ENCODE measurements at regions not wholly inside any gene's neighbourhood (a gene's known extent, or its start where the extent isn't known, plus 50 kb on each side); places are given as distances from the start of the nearest gene placed in this dataset.

GRCh38 chr12:126093908-126094307 lies 1028.7 kb downstream of the AACS start:
- peaks cover 0 to 7% of the 10 kb centered on the region in 2 donors for H3K9me3 ChIP-seq (ENCODE audit: control insufficient read depth in 2 of 2, insufficient read depth in 1 of 2, low read length in 1 of 2)
- no peak for DNase-seq (ENCODE audit: low read depth in 6 of 9, low spot score in 9 of 9)
- no peaks in the 10 kb centered on the region for H3K4me1 ChIP-seq (ENCODE audit: control insufficient read depth in 2 of 2, insufficient read depth in 2 of 2, low read length in 2 of 2)
- H3K4me3 ChIP-seq (ENCODE audit: low read length in 2 of 2): no peak overlapping the region
- H3K27ac ChIP-seq (ENCODE audit: low read depth in 1 of 2, low read length in 1 of 2): no peak overlapping the region
- H3K36me3 ChIP-seq (ENCODE audit: control insufficient read depth in 2 of 2, insufficient read depth in 2 of 2, low read length in 1 of 2): no peaks in the 10 kb centered on the region
- H3K27me3 ChIP-seq (ENCODE audit: control insufficient read depth in 2 of 2, insufficient read depth in 1 of 2, low read length in 1 of 2): no peaks in the 10 kb centered on the region
- whole genome bisulfite sequencing: 84% methylated on average over 1 of the region's 1 CpG

GRCh38 chr12:126095748-126096510 lies 1030.7 kb downstream of the AACS start:
- DNase-seq (ENCODE audit: low read depth in 6 of 9, low spot score in 9 of 9): no peak
- H3K9me3 ChIP-seq (ENCODE audit: control insufficient read depth in 2 of 2, insufficient read depth in 1 of 2, low read length in 1 of 2): peaks cover 0 to under 1% of the 10 kb centered on the region in 2 donors
- no peak overlapping the region for H3K27ac ChIP-seq (ENCODE audit: low read depth in 1 of 2, low read length in 1 of 2)
- H3K4me3 ChIP-seq (ENCODE audit: low read length in 2 of 2): no peak overlapping the region
- no peaks in the 10 kb centered on the region for H3K27me3 ChIP-seq (ENCODE audit: control insufficient read depth in 2 of 2, insufficient read depth in 1 of 2, low read length in 1 of 2)
- H3K4me1 ChIP-seq (ENCODE audit: control insufficient read depth in 2 of 2, insufficient read depth in 2 of 2, low read length in 2 of 2): no peaks in the 10 kb centered on the region
- no peaks in the 10 kb centered on the region for H3K36me3 ChIP-seq (ENCODE audit: control insufficient read depth in 2 of 2, insufficient read depth in 2 of 2, low read length in 1 of 2)
- 91% methylated on average over 3 of the region's 3 CpGs for WGBS

- whole genome bisulfite sequencing: 73% methylated on average over 4 of the region's 4 CpGs
- no peak for DNase-seq (ENCODE audit: low read depth in 6 of 9, low spot score in 9 of 9)
- Histone ChIP-seq H3K4me3 (ENCODE audit: low read length in 2 of 2) (no peak overlapping the region), H3K9me3 (ENCODE audit: control insufficient read depth in 2 of 2, insufficient read depth in 1 of 2, low read length in 1 of 2) (no peaks in the 10 kb centered on the region), H3K4me1 (ENCODE audit: control insufficient read depth in 2 of 2, insufficient read depth in 2 of 2, low read length in 2 of 2) (no peaks in the 10 kb centered on the region), H3K27ac (ENCODE audit: low read depth in 1 of 2, low read length in 1 of 2) (no peak overlapping the region), H3K27me3 (ENCODE audit: control insufficient read depth in 2 of 2, insufficient read depth in 1 of 2, low read length in 1 of 2) (no peaks in the 10 kb centered on the region), H3K36me3 (ENCODE audit: control insufficient read depth in 2 of 2, insufficient read depth in 2 of 2, low read length in 1 of 2) (no peaks in the 10 kb centered on the region)
Measured at GRCh38 chr12:126106706-126107105, 1041.5 kb downstream of the AACS start.

GRCh38 chr12:126107659-126108058 lies 1042.4 kb downstream of the AACS start:
- no peaks in the 10 kb centered on the region for H3K27me3 ChIP-seq (ENCODE audit: control insufficient read depth in 2 of 2, insufficient read depth in 1 of 2, low read length in 1 of 2)
- H3K9me3 ChIP-seq (ENCODE audit: control insufficient read depth in 2 of 2, insufficient read depth in 1 of 2, low read length in 1 of 2): no peaks in the 10 kb centered on the region
- no peaks in the 10 kb centered on the region for H3K4me1 ChIP-seq (ENCODE audit: control insufficient read depth in 2 of 2, insufficient read depth in 2 of 2, low read length in 2 of 2)
- no peak overlapping the region for H3K4me3 ChIP-seq (ENCODE audit: low read length in 2 of 2)
- DNase-seq (ENCODE audit: low read depth in 6 of 9, low spot score in 9 of 9): no peak
- H3K36me3 ChIP-seq (ENCODE audit: control insufficient read depth in 2 of 2, insufficient read depth in 2 of 2, low read length in 1 of 2): no peaks in the 10 kb centered on the region
- H3K27ac ChIP-seq (ENCODE audit: low read depth in 1 of 2, low read length in 1 of 2): no peak overlapping the region
- 72% methylated on average over 13 of the region's 13 CpGs for WGBS

- no peak overlapping the region for H3K27ac ChIP-seq (ENCODE audit: low read depth in 1 of 2, low read length in 1 of 2)
- H3K4me1 ChIP-seq (ENCODE audit: control insufficient read depth in 2 of 2, insufficient read depth in 2 of 2, low read length in 2 of 2): no peaks in the 10 kb centered on the region
- no peak overlapping the region for H3K4me3 ChIP-seq (ENCODE audit: low read length in 2 of 2)
- no peaks in the 10 kb centered on the region for H3K36me3 ChIP-seq (ENCODE audit: control insufficient read depth in 2 of 2, insufficient read depth in 2 of 2, low read length in 1 of 2)
- no peaks in the 10 kb centered on the region for H3K27me3 ChIP-seq (ENCODE audit: control insufficient read depth in 2 of 2, insufficient read depth in 1 of 2, low read length in 1 of 2)
- WGBS: 62% methylated on average over 3 of the region's 3 CpGs
- DNase-seq (ENCODE audit: low read depth in 6 of 9, low spot score in 9 of 9): no peak
- H3K9me3 ChIP-seq (ENCODE audit: control insufficient read depth in 2 of 2, insufficient read depth in 1 of 2, low read length in 1 of 2): no peaks in the 10 kb centered on the region
Measured at GRCh38 chr12:126108247-126108646, 1043.0 kb downstream of the AACS start.

- WGBS: 94% methylated on average over 1 of the region's 1 CpG
Measured at GRCh38 chr12:126112141-126112540, 1046.9 kb downstream of the AACS start.

GRCh38 chr12:126112849-126113248 lies 1047.6 kb downstream of the AACS start:
- H3K4me1 ChIP-seq (ENCODE audit: control insufficient read depth in 2 of 2, insufficient read depth in 2 of 2, low read length in 2 of 2): no peaks in the 10 kb centered on the region
- no peak for DNase-seq (ENCODE audit: low read depth in 6 of 9, low spot score in 9 of 9)
- H3K27ac ChIP-seq (ENCODE audit: low read depth in 1 of 2, low read length in 1 of 2): no peak overlapping the region
- no peaks in the 10 kb centered on the region for H3K36me3 ChIP-seq (ENCODE audit: control insufficient read depth in 2 of 2, insufficient read depth in 2 of 2, low read length in 1 of 2)
- no peaks in the 10 kb centered on the region for H3K9me3 ChIP-seq (ENCODE audit: control insufficient read depth in 2 of 2, insufficient read depth in 1 of 2, low read length in 1 of 2)
- 93% methylated on average over 1 of the region's 1 CpG for WGBS
- H3K27me3 ChIP-seq (ENCODE audit: control insufficient read depth in 2 of 2, insufficient read depth in 1 of 2, low read length in 1 of 2): no peaks in the 10 kb centered on the region
- H3K4me3 ChIP-seq (ENCODE audit: low read length in 2 of 2): no peak overlapping the region

More at GRCh38 chr12:126112141-126112540, 1046.9 kb downstream of the AACS start:
- H3K27me3 ChIP-seq (ENCODE audit: control insufficient read depth in 2 of 2, insufficient read depth in 1 of 2, low read length in 1 of 2): no peaks in the 10 kb centered on the region
- DNase-seq (ENCODE audit: low read depth in 6 of 9, low spot score in 9 of 9): no peak
- H3K9me3 ChIP-seq (ENCODE audit: control insufficient read depth in 2 of 2, insufficient read depth in 1 of 2, low read length in 1 of 2): no peaks in the 10 kb centered on the region
- no peak overlapping the region for H3K27ac ChIP-seq (ENCODE audit: low read depth in 1 of 2, low read length in 1 of 2)
- H3K4me1 ChIP-seq (ENCODE audit: control insufficient read depth in 2 of 2, insufficient read depth in 2 of 2, low read length in 2 of 2): no peaks in the 10 kb centered on the region
- H3K4me3 ChIP-seq (ENCODE audit: low read length in 2 of 2): no peak overlapping the region
- no peaks in the 10 kb centered on the region for H3K36me3 ChIP-seq (ENCODE audit: control insufficient read depth in 2 of 2, insufficient read depth in 2 of 2, low read length in 1 of 2)

- Histone ChIP-seq H3K4me1 (ENCODE audit: control insufficient read depth in 2 of 2, insufficient read depth in 2 of 2, low read length in 2 of 2) (no peaks in the 10 kb centered on the region), H3K27ac (ENCODE audit: low read depth in 1 of 2, low read length in 1 of 2) (no peak overlapping the region), H3K36me3 (ENCODE audit: control insufficient read depth in 2 of 2, insufficient read depth in 2 of 2, low read length in 1 of 2) (no peaks in the 10 kb centered on the region), H3K27me3 (ENCODE audit: control insufficient read depth in 2 of 2, insufficient read depth in 1 of 2, low read length in 1 of 2) (no peaks in the 10 kb centered on the region), H3K4me3 (ENCODE audit: low read length in 2 of 2) (no peak overlapping the region), H3K9me3 (ENCODE audit: control insufficient read depth in 2 of 2, insufficient read depth in 1 of 2, low read length in 1 of 2) (no peaks in the 10 kb centered on the region)
- 67% methylated on average over 5 of the region's 5 CpGs for WGBS
- DNase-seq (ENCODE audit: low read depth in 6 of 9, low spot score in 9 of 9): no peak
Measured at GRCh38 chr12:126114441-126114840, 1049.2 kb downstream of the AACS start.

GRCh38 chr12:126117502-126117901 lies 1052.3 kb downstream of the AACS start:
- no peak for DNase-seq (ENCODE audit: low read depth in 6 of 9, low spot score in 9 of 9)
- no peaks in the 10 kb centered on the region for H3K9me3 ChIP-seq (ENCODE audit: control insufficient read depth in 2 of 2, insufficient read depth in 1 of 2, low read length in 1 of 2)
- H3K36me3 ChIP-seq (ENCODE audit: control insufficient read depth in 2 of 2, insufficient read depth in 2 of 2, low read length in 1 of 2): no peaks in the 10 kb centered on the region
- H3K27me3 ChIP-seq (ENCODE audit: control insufficient read depth in 2 of 2, insufficient read depth in 1 of 2, low read length in 1 of 2): no peaks in the 10 kb centered on the region
- no peaks in the 10 kb centered on the region for H3K4me1 ChIP-seq (ENCODE audit: control insufficient read depth in 2 of 2, insufficient read depth in 2 of 2, low read length in 2 of 2)
- no peak overlapping the region for H3K27ac ChIP-seq (ENCODE audit: low read depth in 1 of 2, low read length in 1 of 2)
- 92% methylated on average over 3 of the region's 3 CpGs for WGBS
- no peak overlapping the region for H3K4me3 ChIP-seq (ENCODE audit: low read length in 2 of 2)
